ENCODE measurements at regions not wholly inside any gene's neighbourhood (a gene's known extent, or its start where the extent isn't known, plus 50 kb on each side); places are given as distances from the start of the nearest gene placed in this dataset.

DNA sequence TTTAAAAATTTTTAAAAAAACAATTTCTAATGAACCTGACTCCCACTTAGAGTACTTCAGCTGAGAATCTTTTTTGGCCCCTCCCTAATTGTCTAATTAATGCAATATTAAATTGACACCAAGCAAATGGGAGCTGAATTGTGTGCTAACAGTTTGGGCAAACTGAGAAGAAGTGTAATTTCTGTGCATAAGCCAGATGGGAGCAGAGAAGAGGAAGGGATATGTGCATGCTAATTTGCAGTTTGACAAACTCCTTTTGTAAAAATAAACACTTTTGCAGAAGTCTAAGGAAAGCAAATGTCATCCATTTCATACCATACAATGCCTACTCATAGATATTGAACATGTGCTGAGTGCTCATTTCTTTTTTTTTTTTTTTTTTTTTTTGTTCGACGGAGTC, 332.0 kb downstream of the CYRIA start:
- TF ChIP-seq, protein P1, sequence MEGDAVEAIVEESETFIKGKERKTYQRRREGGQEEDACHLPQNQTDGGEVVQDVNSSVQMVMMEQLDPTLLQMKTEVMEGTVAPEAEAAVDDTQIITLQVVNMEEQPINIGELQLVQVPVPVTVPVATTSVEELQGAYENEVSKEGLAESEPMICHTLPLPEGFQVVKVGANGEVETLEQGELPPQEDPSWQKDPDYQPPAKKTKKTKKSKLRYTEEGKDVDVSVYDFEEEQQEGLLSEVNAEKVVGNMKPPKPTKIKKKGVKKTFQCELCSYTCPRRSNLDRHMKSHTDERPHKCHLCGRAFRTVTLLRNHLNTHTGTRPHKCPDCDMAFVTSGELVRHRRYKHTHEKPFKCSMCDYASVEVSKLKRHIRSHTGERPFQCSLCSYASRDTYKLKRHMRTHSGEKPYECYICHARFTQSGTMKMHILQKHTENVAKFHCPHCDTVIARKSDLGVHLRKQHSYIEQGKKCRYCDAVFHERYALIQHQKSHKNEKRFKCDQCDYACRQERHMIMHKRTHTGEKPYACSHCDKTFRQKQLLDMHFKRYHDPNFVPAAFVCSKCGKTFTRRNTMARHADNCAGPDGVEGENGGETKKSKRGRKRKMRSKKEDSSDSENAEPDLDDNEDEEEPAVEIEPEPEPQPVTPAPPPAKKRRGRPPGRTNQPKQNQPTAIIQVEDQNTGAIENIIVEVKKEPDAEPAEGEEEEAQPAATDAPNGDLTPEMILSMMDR (IDR thresholded peaks at IDR 0.05): no peak
- TF ChIP-seq POLR2A (IDR thresholded peaks at IDR 0.05): no peak
